ENCODE measurements at regions not wholly inside any gene's neighbourhood (a gene's known extent, or its start where the extent isn't known, plus 50 kb on each side); places are given as distances from the start of the nearest gene placed in this dataset.
"Not testable (repeated sequence)": the region's sequence is repeated elsewhere in the genome, so short reads cannot be mapped to it uniquely, and the experiment has no call there.

DNA sequence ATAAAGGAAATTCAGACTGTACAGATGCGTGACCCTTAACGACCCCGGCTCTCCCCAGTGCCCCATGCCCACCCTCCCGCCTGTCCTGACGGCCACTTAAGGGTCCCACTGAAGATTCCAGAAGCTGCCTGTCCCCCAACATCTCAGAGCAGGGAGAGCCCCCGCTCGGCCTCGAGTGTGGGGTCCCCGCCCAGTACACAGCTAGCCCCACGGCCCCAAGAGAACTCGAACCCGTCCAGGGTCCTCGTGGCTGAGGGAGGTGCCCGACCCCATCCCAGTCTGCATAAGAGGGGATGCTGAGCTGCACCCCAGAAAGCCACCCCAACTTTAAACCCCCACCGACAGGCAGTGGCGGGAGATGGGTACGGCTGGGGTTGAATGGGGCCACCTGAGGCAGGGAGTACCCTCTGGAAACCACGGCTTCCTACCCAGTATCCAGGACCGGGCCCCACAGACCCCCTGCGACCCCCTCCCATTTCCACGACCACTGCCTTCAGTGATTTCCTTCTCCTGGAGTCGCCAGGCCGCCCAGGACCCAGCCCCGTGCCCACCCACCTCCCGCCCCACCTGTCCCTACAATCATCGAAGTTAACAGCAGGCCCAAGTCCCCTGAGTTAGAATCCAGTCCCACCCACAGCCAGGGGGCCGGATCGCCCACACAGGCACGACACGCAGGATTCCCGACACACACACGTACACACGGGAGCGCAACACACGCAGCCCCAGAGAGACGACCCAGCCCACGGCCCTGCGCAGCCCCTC lies 177.7 kb downstream of the SPATA31A1 start:
- H3K4me3 ChIP-seq (ENCODE audit: low read length in 2 of 2); H3K36me3 ChIP-seq (ENCODE audit: control insufficient read depth in 2 of 2, insufficient read depth in 2 of 2, low read length in 2 of 2); H3K9ac ChIP-seq (ENCODE audit: low read length in 2 of 2); H3K27me3 ChIP-seq (ENCODE audit: control insufficient read depth in 1 of 2, insufficient read depth in 2 of 2, low read length in 2 of 2); H3K4me1 ChIP-seq (ENCODE audit: control insufficient read depth, insufficient read depth, low read length); H3K9me3 ChIP-seq (ENCODE audit: control insufficient read depth in 2 of 2, low read length in 2 of 2); H3K27ac ChIP-seq (ENCODE audit: low read length): not testable (repeated sequence)

DNA sequence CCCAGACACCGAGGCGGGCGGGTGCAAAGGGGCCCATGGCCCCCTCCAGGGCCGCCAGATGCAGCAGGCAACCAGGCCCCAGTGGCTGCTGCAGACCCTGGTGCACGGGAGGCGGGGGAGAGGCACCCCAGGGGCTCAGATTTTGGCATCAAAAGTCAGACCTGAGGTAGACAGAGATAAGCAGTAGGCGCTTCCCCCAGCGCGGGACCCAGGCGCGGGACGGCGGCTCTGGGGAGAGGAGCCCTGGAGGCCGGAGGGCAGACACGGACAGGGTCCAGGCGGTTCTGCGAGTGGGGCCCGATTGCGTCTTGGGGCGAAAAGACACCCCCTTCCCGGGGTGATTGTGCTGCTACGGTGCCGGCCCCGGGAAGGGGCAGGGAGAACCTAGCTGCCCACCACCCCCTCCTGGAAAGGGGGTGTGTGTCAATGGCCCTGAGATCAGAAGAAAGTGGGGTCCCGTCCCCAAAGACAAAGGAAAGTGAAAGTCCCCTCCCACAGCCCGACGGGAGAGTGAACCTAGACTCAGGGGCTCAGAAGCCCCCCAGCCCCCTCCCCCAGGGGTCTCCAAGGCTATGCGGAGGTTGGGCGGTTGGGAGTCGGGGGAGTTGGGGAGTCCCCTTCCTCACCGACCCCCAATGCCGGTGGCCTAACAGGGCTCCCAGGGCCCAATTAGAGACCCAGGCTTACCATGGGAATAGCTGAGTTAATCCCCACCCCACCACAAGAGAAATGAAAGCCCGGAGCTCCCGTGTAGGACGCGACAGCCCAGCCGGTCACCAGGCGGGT lies 178.5 kb downstream of the SPATA31A1 start:
- H3K27ac ChIP-seq (ENCODE audit: low read length); H3K36me3 ChIP-seq (ENCODE audit: control insufficient read depth in 2 of 2, insufficient read depth in 2 of 2, low read length in 2 of 2); H3K9me3 ChIP-seq (ENCODE audit: control insufficient read depth in 2 of 2, low read length in 2 of 2); H3K4me3 ChIP-seq (ENCODE audit: low read length in 2 of 2); H3K27me3 ChIP-seq (ENCODE audit: control insufficient read depth in 1 of 2, insufficient read depth in 2 of 2, low read length in 2 of 2); H3K9ac ChIP-seq (ENCODE audit: low read length in 2 of 2); H3K4me1 ChIP-seq (ENCODE audit: control insufficient read depth, insufficient read depth, low read length): not testable (repeated sequence)

DNA sequence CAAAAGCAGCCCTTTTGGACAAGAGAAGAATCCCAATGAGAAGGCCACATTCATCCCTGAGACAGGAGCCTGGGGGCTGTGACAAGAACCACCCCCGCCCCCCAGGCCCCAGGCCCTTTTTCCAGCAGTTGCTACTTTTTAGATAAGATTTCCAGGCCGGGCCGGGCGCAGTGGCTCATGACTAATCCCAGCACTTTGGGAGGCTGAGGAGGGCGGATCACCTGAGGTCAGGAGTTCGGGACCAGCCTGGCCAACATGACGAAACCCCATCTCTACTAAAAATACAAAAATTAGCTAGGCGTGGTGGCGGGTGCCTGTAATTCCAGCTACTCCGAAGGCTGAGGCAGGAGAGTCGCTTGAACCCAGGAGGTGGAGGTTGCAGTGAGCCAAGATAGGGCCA lies 179.4 kb downstream of the SPATA31A1 start:
- H3K9ac ChIP-seq (ENCODE audit: low read length in 2 of 2); H3K4me1 ChIP-seq (ENCODE audit: control insufficient read depth, insufficient read depth, low read length); H3K4me3 ChIP-seq (ENCODE audit: low read length in 2 of 2); H3K27me3 ChIP-seq (ENCODE audit: control insufficient read depth in 1 of 2, insufficient read depth in 2 of 2, low read length in 2 of 2); H3K36me3 ChIP-seq (ENCODE audit: control insufficient read depth in 2 of 2, insufficient read depth in 2 of 2, low read length in 2 of 2); H3K9me3 ChIP-seq (ENCODE audit: control insufficient read depth in 2 of 2, low read length in 2 of 2); H3K27ac ChIP-seq (ENCODE audit: low read length): not testable (repeated sequence)

DNA sequence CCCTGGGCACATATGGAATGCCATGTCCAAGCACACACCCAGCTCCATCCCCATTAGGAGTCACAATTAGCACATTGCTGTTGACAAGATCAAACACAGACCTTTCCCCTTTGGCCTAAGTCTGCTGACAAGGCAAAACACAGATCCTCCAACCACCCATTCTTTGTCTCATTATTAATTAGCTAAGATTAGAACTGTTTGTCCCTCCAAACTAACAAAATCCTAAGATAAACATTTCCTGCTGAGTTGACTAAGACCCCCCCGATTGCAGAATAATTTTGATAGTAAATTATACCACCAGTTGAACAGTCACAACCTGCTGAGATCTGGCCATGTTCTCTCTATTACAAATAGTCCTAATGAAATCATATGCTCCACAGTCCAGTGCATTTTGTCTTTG lies 186.7 kb downstream of the SPATA31A1 start:
- not testable (repeated sequence) for H3K9ac ChIP-seq (ENCODE audit: low read length in 2 of 2); H3K9me3 ChIP-seq (ENCODE audit: control insufficient read depth in 2 of 2, low read length in 2 of 2); H3K4me3 ChIP-seq (ENCODE audit: low read length in 2 of 2); H3K27ac ChIP-seq (ENCODE audit: low read length); H3K36me3 ChIP-seq (ENCODE audit: control insufficient read depth in 2 of 2, insufficient read depth in 2 of 2, low read length in 2 of 2); H3K4me1 ChIP-seq (ENCODE audit: control insufficient read depth, insufficient read depth, low read length); H3K27me3 ChIP-seq (ENCODE audit: control insufficient read depth in 1 of 2, insufficient read depth in 2 of 2, low read length in 2 of 2)

DNA sequence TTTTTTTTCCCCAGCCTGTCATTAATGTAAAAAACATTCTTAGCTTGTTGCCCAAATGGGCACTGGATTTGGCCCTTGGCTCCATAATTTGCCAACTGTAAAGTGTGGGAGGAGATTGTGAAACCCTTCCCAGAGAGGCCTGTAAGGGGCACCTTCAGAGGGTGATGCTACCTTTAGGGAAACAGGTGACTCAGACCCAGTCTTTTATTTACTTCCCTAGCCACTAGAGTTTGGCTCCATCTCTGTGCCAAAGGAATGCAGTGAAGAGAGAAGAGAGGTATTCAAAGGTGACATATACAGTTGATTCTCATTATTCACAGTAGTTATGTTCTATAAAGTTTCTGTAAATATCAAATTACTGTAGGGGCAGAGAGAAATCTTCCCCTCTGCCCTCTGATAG lies 189.6 kb downstream of the SPATA31A1 start:
- not testable (repeated sequence) for H3K4me3 ChIP-seq (ENCODE audit: low read length in 2 of 2); H3K4me1 ChIP-seq (ENCODE audit: control insufficient read depth, insufficient read depth, low read length); H3K9me3 ChIP-seq (ENCODE audit: control insufficient read depth in 2 of 2, low read length in 2 of 2); H3K27ac ChIP-seq (ENCODE audit: low read length); H3K9ac ChIP-seq (ENCODE audit: low read length in 2 of 2); H3K36me3 ChIP-seq (ENCODE audit: control insufficient read depth in 2 of 2, insufficient read depth in 2 of 2, low read length in 2 of 2); H3K27me3 ChIP-seq (ENCODE audit: control insufficient read depth in 1 of 2, insufficient read depth in 2 of 2, low read length in 2 of 2)

DNA sequence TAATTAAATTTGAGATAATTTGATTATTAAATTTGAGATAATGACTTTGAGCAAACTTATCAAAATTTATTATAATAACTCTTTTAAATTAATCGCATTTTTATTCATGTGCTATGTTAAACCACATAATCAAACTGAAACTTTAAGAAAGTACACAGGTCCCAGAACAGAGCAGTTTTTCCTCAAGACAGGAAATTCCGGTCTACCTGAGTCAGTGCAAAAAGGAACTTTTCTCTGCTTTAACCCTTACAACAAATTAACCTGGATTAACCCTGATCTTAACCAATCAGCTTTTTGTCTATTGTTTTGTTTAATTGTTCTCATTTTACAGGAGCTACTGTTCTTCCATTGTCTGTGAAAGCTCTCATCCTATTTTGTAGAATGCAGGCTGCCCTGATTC lies 195.1 kb downstream of the SPATA31A1 start:
- H3K9ac ChIP-seq (ENCODE audit: low read length in 2 of 2); H3K36me3 ChIP-seq (ENCODE audit: control insufficient read depth in 2 of 2, insufficient read depth in 2 of 2, low read length in 2 of 2); H3K27me3 ChIP-seq (ENCODE audit: control insufficient read depth in 1 of 2, insufficient read depth in 2 of 2, low read length in 2 of 2); H3K9me3 ChIP-seq (ENCODE audit: control insufficient read depth in 2 of 2, low read length in 2 of 2); H3K27ac ChIP-seq (ENCODE audit: low read length); H3K4me3 ChIP-seq (ENCODE audit: low read length in 2 of 2); H3K4me1 ChIP-seq (ENCODE audit: control insufficient read depth, insufficient read depth, low read length): not testable (repeated sequence)

DNA sequence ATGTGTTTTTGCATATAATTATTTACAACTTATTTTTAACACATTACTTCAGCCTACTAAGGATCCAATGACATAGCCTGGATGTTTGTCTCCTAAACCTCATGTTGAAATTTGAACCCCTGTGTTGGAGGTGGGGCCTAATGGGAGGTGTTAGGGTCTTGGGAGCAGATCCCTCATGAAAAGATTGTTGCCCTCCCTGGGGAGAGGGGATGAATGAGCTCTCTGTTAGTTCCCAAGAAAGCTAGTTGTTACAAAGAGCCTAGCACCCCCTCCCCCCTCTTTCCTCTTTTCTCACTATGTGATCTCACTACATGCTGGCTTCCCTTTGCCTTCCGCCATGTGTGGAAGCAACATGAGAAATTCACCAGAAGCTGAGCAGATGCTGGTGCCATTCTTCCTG lies 196.1 kb downstream of the SPATA31A1 start:
- H3K4me1 ChIP-seq (ENCODE audit: control insufficient read depth, insufficient read depth, low read length); H3K27ac ChIP-seq (ENCODE audit: low read length); H3K36me3 ChIP-seq (ENCODE audit: control insufficient read depth in 2 of 2, insufficient read depth in 2 of 2, low read length in 2 of 2); H3K9ac ChIP-seq (ENCODE audit: low read length in 2 of 2); H3K4me3 ChIP-seq (ENCODE audit: low read length in 2 of 2); H3K9me3 ChIP-seq (ENCODE audit: control insufficient read depth in 2 of 2, low read length in 2 of 2); H3K27me3 ChIP-seq (ENCODE audit: control insufficient read depth in 1 of 2, insufficient read depth in 2 of 2, low read length in 2 of 2): not testable (repeated sequence)

DNA sequence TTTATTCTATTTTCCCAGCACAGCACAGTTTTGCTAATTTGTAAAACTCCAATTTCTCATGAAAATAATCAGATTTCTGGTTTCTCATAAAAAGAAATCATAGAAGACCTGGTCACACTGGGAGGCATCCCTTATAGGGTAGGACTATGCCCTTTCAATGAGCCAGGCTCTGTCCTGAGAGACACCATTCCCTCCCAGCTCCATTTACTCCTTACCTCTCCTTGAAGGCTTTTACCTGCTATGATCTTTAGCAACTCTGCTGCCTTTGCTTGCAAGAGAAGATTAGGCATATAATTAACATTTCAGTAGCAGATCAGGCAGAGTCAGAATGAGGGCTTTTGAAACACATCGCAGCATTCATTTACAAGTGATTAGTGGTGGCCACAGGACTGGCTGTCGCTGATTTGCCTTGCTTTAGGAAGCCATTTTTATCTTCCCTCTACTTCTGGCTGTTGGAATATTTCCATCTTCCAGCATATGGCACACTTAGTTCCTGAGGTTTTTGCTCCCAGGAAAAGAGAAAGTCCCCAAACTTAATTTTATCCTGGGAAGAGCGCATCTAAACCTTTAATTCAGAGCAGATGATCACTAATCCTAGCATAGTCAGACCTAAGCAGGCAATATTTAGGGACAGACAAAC lies 196.9 kb downstream of the SPATA31A1 start:
- not testable (repeated sequence) for H3K4me1 ChIP-seq (ENCODE audit: control insufficient read depth, insufficient read depth, low read length); H3K9me3 ChIP-seq (ENCODE audit: control insufficient read depth in 2 of 2, low read length in 2 of 2); H3K36me3 ChIP-seq (ENCODE audit: control insufficient read depth in 2 of 2, insufficient read depth in 2 of 2, low read length in 2 of 2); H3K27me3 ChIP-seq (ENCODE audit: control insufficient read depth in 1 of 2, insufficient read depth in 2 of 2, low read length in 2 of 2); H3K27ac ChIP-seq (ENCODE audit: low read length); H3K9ac ChIP-seq (ENCODE audit: low read length in 2 of 2); H3K4me3 ChIP-seq (ENCODE audit: low read length in 2 of 2)

DNA sequence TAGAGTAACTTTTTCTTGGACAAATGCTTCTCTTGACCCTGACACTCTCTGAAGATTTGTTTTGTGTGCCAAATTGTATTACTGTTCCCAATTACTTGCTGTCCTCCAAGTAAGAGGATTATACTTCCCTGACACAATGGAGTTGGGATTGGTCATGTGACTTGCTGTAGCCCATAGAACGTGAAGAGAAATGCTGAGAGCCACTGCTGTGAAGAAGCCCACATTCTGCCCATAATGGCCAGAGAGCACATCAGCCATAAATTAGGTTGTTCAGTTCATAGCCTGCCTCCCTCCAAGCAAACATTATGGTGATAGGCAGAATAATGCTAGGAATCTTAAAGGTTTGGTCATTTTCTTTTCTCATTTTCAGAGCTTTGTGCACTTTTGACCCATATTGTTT lies 198.9 kb downstream of the SPATA31A1 start:
- H3K36me3 ChIP-seq (ENCODE audit: control insufficient read depth in 2 of 2, insufficient read depth in 2 of 2, low read length in 2 of 2); H3K4me1 ChIP-seq (ENCODE audit: control insufficient read depth, insufficient read depth, low read length); H3K9me3 ChIP-seq (ENCODE audit: control insufficient read depth in 2 of 2, low read length in 2 of 2); H3K27ac ChIP-seq (ENCODE audit: low read length); H3K9ac ChIP-seq (ENCODE audit: low read length in 2 of 2); H3K4me3 ChIP-seq (ENCODE audit: low read length in 2 of 2); H3K27me3 ChIP-seq (ENCODE audit: control insufficient read depth in 1 of 2, insufficient read depth in 2 of 2, low read length in 2 of 2): not testable (repeated sequence)

DNA sequence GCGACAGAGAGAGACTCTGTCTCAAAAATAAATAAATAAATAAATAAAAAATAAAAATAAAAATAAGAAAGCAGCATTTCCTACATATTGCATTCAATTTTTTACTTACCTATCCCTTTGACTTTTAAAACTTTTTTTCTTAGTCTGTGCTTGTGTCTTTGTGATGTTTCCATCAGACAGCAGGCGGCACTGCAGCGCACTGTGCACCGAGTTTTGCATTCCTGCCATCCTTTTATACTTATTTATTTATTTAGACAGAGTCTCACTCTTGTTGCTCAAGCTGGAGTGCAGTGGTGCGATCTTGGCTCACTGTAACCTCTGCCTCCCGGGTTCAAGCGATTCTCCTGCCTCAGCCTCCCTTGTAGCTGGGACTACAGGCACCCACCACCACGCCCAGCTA lies 203.9 kb downstream of the SPATA31A1 start:
- H3K27ac ChIP-seq (ENCODE audit: low read length); H3K27me3 ChIP-seq (ENCODE audit: control insufficient read depth in 1 of 2, insufficient read depth in 2 of 2, low read length in 2 of 2); H3K4me3 ChIP-seq (ENCODE audit: low read length in 2 of 2); H3K9me3 ChIP-seq (ENCODE audit: control insufficient read depth in 2 of 2, low read length in 2 of 2); H3K4me1 ChIP-seq (ENCODE audit: control insufficient read depth, insufficient read depth, low read length); H3K36me3 ChIP-seq (ENCODE audit: control insufficient read depth in 2 of 2, insufficient read depth in 2 of 2, low read length in 2 of 2); H3K9ac ChIP-seq (ENCODE audit: low read length in 2 of 2): not testable (repeated sequence)

DNA sequence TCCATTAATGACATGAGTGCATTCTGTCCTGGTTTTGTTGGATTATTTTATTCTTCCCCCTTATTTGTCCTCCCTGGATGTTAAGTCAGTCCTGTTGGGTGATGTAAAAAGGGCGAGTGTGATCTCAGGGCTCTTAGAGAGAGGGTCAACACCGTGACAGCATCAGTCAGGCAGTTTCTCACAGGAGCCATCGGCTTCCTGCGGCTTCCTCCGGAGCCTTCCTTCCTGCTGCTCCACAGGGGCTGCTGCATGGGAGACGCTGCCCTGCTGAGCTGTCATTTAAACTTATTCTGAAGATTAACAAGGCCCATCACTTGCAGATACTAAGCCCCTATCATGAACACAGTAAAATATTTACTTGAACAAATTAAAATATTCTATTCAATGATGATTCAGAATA lies 211.3 kb downstream of the SPATA31A1 start:
- not testable (repeated sequence) for H3K9me3 ChIP-seq (ENCODE audit: control insufficient read depth in 2 of 2, low read length in 2 of 2); H3K27ac ChIP-seq (ENCODE audit: low read length); H3K36me3 ChIP-seq (ENCODE audit: control insufficient read depth in 2 of 2, insufficient read depth in 2 of 2, low read length in 2 of 2); H3K4me3 ChIP-seq (ENCODE audit: low read length in 2 of 2); H3K4me1 ChIP-seq (ENCODE audit: control insufficient read depth, insufficient read depth, low read length); H3K9ac ChIP-seq (ENCODE audit: low read length in 2 of 2); H3K27me3 ChIP-seq (ENCODE audit: control insufficient read depth in 1 of 2, insufficient read depth in 2 of 2, low read length in 2 of 2)
